HepG2 (cell line): ENCODE measurements at regions not wholly inside any gene's neighbourhood (a gene's known extent, or its start where the extent isn't known, plus 50 kb on each side); places are given as distances from the start of the nearest gene placed in this dataset.

ENCODE experiments used
- ATAC-seq: fragments of 200-7000 bp; cut with Tn5 transposase; 3 replicates; pipeline ENCODE4 v1.9.1; 2020; ENCODE audit warnings: mild to moderate bottlenecking, moderate library complexity
- BruUV-seq: library from RNA; stranded (reverse); fragments of 400-500 nt; replicated peaks from 2 replicates; lab custom pipeline; 2021; lab: Mats Ljungman, UMichigan
- CTCF ChIA-PET: fragments of 300-600 bp; formaldehyde crosslinking; extraction: SDS; loops from one replicate; lab custom pipeline; 2021; ENCODE audit warnings: low total read pairs, inconsistent platforms, low intra/inter-chr PET ratio; lab: Yijun Ruan, JAX
- POLR2A ChIA-PET: fragments of 350-600 bp; sonication (Branson Sonifier 250); formaldehyde crosslinking; loops from one replicate; lab custom pipeline; 2020; ENCODE audit warnings: antibody characterized with exemption, inconsistent platforms; lab: Yijun Ruan, JAX
- DNase-seq: peaks from one replicate; pipeline ENCODE4 v3.0.0-alpha.2; 2015; ENCODE audit warnings: low spot score
- FAIRE-seq: peaks from 3 replicates; lab custom pipeline; 2011; peaks lifted over from hg19 to GRCh38; lab: Jason Lieb, UNC
- H2AFZ ChIP-seq: one replicate; pipeline ENCODE4 v1.6.1; 2011; ENCODE audit warnings: low read length, inconsistent platforms
- H3K27ac ChIP-seq: fragments of 300-600 bp; 3 replicates; pipeline ENCODE4 v1.8.0; 2011; ENCODE audit warnings: mixed run types, mild to moderate bottlenecking, mixed read lengths, low read length, inconsistent platforms; ENCODE audit not compliant: insufficient read depth; ENCODE audit errors: extremely low read length
- H3K27me3 ChIP-seq, 2 experiments: fragments of 200-600 bp in 1 of 2; 2 replicates in 1 of 2; 3 replicates in 1 of 2; pipeline versions ENCODE4 v1.6.0 to v1.8.0; 2011; ENCODE audit warnings: low read length in 2 of 2, mild to moderate bottlenecking in 2 of 2, moderate library complexity in 2 of 2, inconsistent platforms in 1 of 2; ENCODE audit not compliant: insufficient read depth in 2 of 2, control insufficient read depth in 1 of 2
- H3K36me3 ChIP-seq, 2 experiments: fragments of 200-600 bp in 1 of 2; replicated peaks in 1 of 2; 2 replicates in 1 of 2; 3 replicates in 1 of 2; pipeline versions ENCODE4 v1.5.1 to v1.8.0; 2011; ENCODE audit warnings: low read length in 2 of 2, inconsistent platforms in 1 of 2; ENCODE audit not compliant: insufficient read depth in 2 of 2, control insufficient read depth in 1 of 2
- H3K4me1 ChIP-seq: 2 replicates; pipeline ENCODE4 v1.5.1; 2012; ENCODE audit warnings: low read length, inconsistent platforms; ENCODE audit not compliant: insufficient read depth
- H3K4me2 ChIP-seq: 2 replicates; pipeline ENCODE4 v1.6.0; 2011; ENCODE audit warnings: low read depth, low read length, inconsistent platforms
- H3K4me3 ChIP-seq, 3 experiments: fragments of 200-600 bp in 1 of 3; sonication (generic), shearing (Covaris generic) in 1 of 3; replicated peaks in 1 of 3; 2 replicates each; pipeline ENCODE4 v1.5.1; 2011 to 2016; ENCODE audit warnings: low read length in 3 of 3, inconsistent platforms in 2 of 3, low read depth in 2 of 3, mild to moderate bottlenecking in 2 of 3, control low read depth in 1 of 3, mixed read lengths in 1 of 3; ENCODE audit not compliant: insufficient read depth in 1 of 3
- H3K79me2 ChIP-seq: one replicate; pipeline ENCODE4 v1.6.1; 2011; ENCODE audit warnings: low read length, inconsistent platforms; ENCODE audit not compliant: insufficient read depth
- H3K9ac ChIP-seq: 2 replicates; pipeline ENCODE4 v1.6.0; 2011; ENCODE audit warnings: mild to moderate bottlenecking, low read depth, low read length, inconsistent platforms; ENCODE audit not compliant: insufficient read depth
- H3K9me3 ChIP-seq: 2 replicates; pipeline ENCODE4 v1.5.1; 2012; ENCODE audit warnings: mild to moderate bottlenecking, low read length
- H4K20me1 ChIP-seq: 2 replicates; pipeline ENCODE4 v1.6.0; 2011; ENCODE audit warnings: inconsistent platforms, mild to moderate bottlenecking, low read length, moderate library complexity; ENCODE audit not compliant: insufficient read depth
- FOXP1 ChIP-seq, 2 experiments: fragments of 450-650 bp in 1 of 2; IDR thresholded peaks; 2 replicates each; pipeline ENCODE4 v1.6.1; 2017 to 2018; ENCODE audit warnings: antibody characterized with exemption in 1 of 2
- GFI1 ChIP-seq: sonication (generic); formaldehyde crosslinking; IDR thresholded peaks from 2 replicates; pipeline ENCODE4 v1.5.0; 2020; ENCODE audit warnings: missing genetic modification reagents, mild to moderate bottlenecking, borderline replicate concordance
- ZNF513 ChIP-seq: sonication (generic); formaldehyde crosslinking; conservative IDR thresholded peaks from 2 replicates; pipeline ENCODE4 v1.5.0; 2020; ENCODE audit warnings: missing genetic modification reagents
- ZNF569 ChIP-seq: sonication (generic); formaldehyde crosslinking; IDR thresholded peaks from 2 replicates; pipeline ENCODE4 v1.5.0; 2020; ENCODE audit warnings: mild to moderate bottlenecking, missing genetic modification reagents, moderate library complexity, borderline replicate concordance
- ZNF766 ChIP-seq: sonication (generic); formaldehyde crosslinking; IDR thresholded peaks from 2 replicates; pipeline ENCODE4 v1.5.0; 2020; ENCODE audit warnings: missing genetic modification reagents, borderline replicate concordance
- ZXDC ChIP-seq: sonication (generic); formaldehyde crosslinking; IDR thresholded peaks from 2 replicates; pipeline ENCODE4 v1.5.0; 2020; ENCODE audit warnings: mild to moderate bottlenecking, missing genetic modification reagents
- WGBS: methylation state at CpG from one replicate; pipeline ENCODE4 v1.1.6; 2017; ENCODE audit warnings: low lambda C conversion rate; 5-methylcytosine and 5-hydroxymethylcytosine counted together
- in situ Hi-C: cut with HindIII; loops from 2 replicates; pipeline ENCODE4 v1.10.0; 2017; ENCODE audit warnings: low pct_unique_long_range_greater_than_20kb; ENCODE audit not compliant: extremely low pct_ligation_motif_present
- intact Hi-C: fragments of 100-400 bp; cut with micrococcal nuclease; formaldehyde crosslinking; loops from one replicate; pipeline ENCODE4 v1.10.0; 2022; ENCODE audit not compliant: unreplicated experiment

- in situ Hi-C loops: no loop called here
- no TSS peak for BruUV-seq
- Histone ChIP-seq H3K4me1 (no peaks in the 10 kb centered on the region), H3K27ac (no peak overlapping the region), H4K20me1 (no peaks in the 10 kb centered on the region), H3K4me2 (no peak overlapping the region), H3K27me3 (no peaks in the 10 kb centered on the region), H3K79me2 (no peaks in the 10 kb centered on the region), H3K4me3 (no peak overlapping the region), H3K9me3 (no peaks in the 10 kb centered on the region), H2AFZ (no peak overlapping the region), H3K36me3 (no peaks in the 10 kb centered on the region), H3K9ac (no peak overlapping the region)
- no peak for TF ChIP-seq GFI1 (CRISPR knock-in tag)
- TF ChIP-seq ZXDC (CRISPR knock-in tag): no peak
- no peak for TF ChIP-seq ZNF766 (CRISPR knock-in tag)
- no peak for TF ChIP-seq FOXP1 (IDR thresholded peaks at IDR 0.05)
- no peak for TF ChIP-seq FOXP1 (CRISPR knock-in tag; IDR thresholded peaks at IDR 0.05)
- no peak for TF ChIP-seq ZNF569 (CRISPR knock-in tag)
- no peak for TF ChIP-seq ZNF513
- ATAC-seq (no peak), FAIRE-seq (no peak), DNase-seq (no peak)
- intact Hi-C loops: no loop called here
- POLR2A ChIA-PET: no interaction called here
- CTCF ChIA-PET: no interaction called here
- 36% methylated on average over 4 of the region's 4 CpGs for WGBS
These were observed 122.9 kb upstream of the RASGEF1B start for GRCh38 chr4:81594490-81595159.
